Pancreas (tissue), 10 donors: ENCODE measurements at regions not wholly inside any gene's neighbourhood (a gene's known extent, or its start where the extent isn't known, plus 50 kb on each side); places are given as distances from the start of the nearest gene placed in this dataset.
A peak's percentile ranks its signal among the peaks of the same experiment; 100 is the strongest.
"Not testable (repeated sequence)": the region's sequence is repeated elsewhere in the genome, so short reads cannot be mapped to it uniquely, and the experiment has no call there.

ENCODE experiments used
- ATAC-seq, 4 donors: fragments of 200-7000 bp; cut with Tn5 transposase; one replicate each; pipeline versions ENCODE4 v1.8.0 to v1.9.1; 2020; ENCODE audit warnings: mild to moderate bottlenecking in 4 of 4, moderate library complexity in 4 of 4
- DNase-seq, 6 donors: peaks; one replicate each; pipeline ENCODE4 v3.0.0-alpha.2; 2020
- FAIRE-seq: peaks from 2 replicates; lab custom pipeline; 2012; peaks lifted over from hg19 to GRCh38; lab: Jason Lieb, UNC
- H3K27ac ChIP-seq, 4 donors: fragments of 200-600 bp; sonication (generic); 1 replicate in 3 of 4; 2 replicates in 1 of 4; pipeline versions ENCODE4 v1.5.0 to v1.8.0; 2020
- H3K27me3 ChIP-seq, 4 donors: fragments of 200-600 bp; one replicate each; pipeline ENCODE4 v1.8.0; 2021
- H3K36me3 ChIP-seq, 3 donors: fragments of 200-600 bp; sonication (generic) in 1 of 3; one replicate each; pipeline versions ENCODE4 v1.5.0 to v1.8.0; 2020 to 2021
- H3K4me1 ChIP-seq, 3 donors: fragments of 200-600 bp; one replicate each; pipeline ENCODE4 v1.8.0; 2021
- H3K4me3 ChIP-seq, 4 donors: fragments of 200-600 bp; sonication (generic) in 2 of 4; one replicate each; pipeline versions ENCODE4 v1.5.0 to v1.8.0; 2020 to 2021
- H3K9me3 ChIP-seq, 4 donors: fragments of 200-600 bp; one replicate each; pipeline ENCODE4 v1.8.0; 2021
- WGBS, 2 donors: extraction: QIAGEN DNeasy Blood & Tissue Kit; methylation state at CpG; one replicate each; pipeline ENCODE4 v1.1.7; 2013; 5-methylcytosine and 5-hydroxymethylcytosine counted together
- intact Hi-C, 3 donors: fragments of 100-400 bp; cut with DNase I; formaldehyde crosslinking; loops; one replicate each; pipeline versions ENCODE4 v1.11.1 to v1.14.2; 2022
- TF ChIP-seq, protein P1 (sequence below), 4 donors: fragments of 200-600 bp; sonication (generic) in 3 of 4; IDR thresholded peaks; one replicate each; pipeline versions ENCODE4 v1.5.0 to v1.8.0; 2021; ENCODE audit warnings: antibody characterized with exemption in 4 of 4
- donor health status: healthy with polysubstance abuse.
- donor health status: DM: no; HTN: no; CAD: no; lungs with moderate emphysema.
- donor health status: DM: no; HTN: no; CAD: no.
- donor health status: control.
- donor health status: control.
- donor health status: Bipolar disorder and iron deficiency.
- donor health status: DM: yes; HTN: yes; CAD: no.
- donor health status: DM: no; HTN: no; CAD: no.
- donor health status: DM: no; HTN: no; CAD: no.
- donor health status: DM: yes; HTN: yes; CAD: no.

DNA sequence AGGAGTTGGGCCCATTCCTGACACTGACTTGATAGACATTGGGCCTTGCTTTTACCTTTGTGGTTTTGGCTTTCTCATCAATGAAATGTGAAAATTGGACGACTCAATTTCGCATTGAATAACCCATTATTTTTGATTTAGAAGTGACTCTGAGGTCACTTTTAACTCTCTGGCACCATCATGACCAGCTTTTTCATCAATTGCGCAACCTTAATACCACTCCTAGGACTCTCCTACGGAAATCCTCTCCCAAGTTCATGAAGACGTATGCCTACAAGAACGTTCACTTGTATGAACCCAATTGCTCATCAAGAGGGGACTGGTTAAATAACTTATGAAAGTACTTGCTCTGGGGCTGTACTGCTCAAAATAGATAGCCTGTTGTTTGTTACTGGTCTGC, 86.7 kb upstream of the CHD6 start:
- H3K27me3 ChIP-seq: no peaks in the 10 kb centered on the region
- WGBS, 2 donors: 75 to 81% methylated on average over 6 of the region's 6 CpGs
- H3K9me3 ChIP-seq: no peaks in the 10 kb centered on the region
- no peak overlapping the region for H3K27ac ChIP-seq
- DNase-seq (no peak), ATAC-seq (no peak), FAIRE-seq (no peak)
- no peak overlapping the region for H3K4me3 ChIP-seq
- intact Hi-C loops: no loop called here
- H3K4me1 ChIP-seq: no peaks in the 10 kb centered on the region
- H3K36me3 ChIP-seq: no peaks in the 10 kb centered on the region
- TF ChIP-seq, protein P1, sequence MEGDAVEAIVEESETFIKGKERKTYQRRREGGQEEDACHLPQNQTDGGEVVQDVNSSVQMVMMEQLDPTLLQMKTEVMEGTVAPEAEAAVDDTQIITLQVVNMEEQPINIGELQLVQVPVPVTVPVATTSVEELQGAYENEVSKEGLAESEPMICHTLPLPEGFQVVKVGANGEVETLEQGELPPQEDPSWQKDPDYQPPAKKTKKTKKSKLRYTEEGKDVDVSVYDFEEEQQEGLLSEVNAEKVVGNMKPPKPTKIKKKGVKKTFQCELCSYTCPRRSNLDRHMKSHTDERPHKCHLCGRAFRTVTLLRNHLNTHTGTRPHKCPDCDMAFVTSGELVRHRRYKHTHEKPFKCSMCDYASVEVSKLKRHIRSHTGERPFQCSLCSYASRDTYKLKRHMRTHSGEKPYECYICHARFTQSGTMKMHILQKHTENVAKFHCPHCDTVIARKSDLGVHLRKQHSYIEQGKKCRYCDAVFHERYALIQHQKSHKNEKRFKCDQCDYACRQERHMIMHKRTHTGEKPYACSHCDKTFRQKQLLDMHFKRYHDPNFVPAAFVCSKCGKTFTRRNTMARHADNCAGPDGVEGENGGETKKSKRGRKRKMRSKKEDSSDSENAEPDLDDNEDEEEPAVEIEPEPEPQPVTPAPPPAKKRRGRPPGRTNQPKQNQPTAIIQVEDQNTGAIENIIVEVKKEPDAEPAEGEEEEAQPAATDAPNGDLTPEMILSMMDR (IDR thresholded peaks at IDR 0.05): no peak

DNA sequence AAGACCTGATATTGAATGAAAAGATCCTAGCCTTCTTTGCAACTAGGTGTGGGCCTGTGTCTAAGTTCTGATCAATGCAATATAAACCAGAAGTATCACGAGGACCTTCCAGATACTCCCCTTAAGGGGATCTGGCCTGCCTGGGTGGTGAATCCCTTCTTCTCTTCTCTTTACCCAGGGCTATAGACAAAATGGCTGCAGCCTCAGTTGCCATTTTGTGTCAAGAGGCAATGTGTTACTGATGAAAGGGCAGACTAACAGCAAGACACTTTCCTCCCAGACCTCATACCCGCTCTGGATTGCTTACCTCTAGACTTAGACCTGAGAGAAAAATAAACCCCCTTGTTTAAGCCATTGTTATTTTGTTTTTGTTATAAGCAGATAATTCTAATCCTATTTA, 84.5 kb upstream of the CHD6 start:
- no peaks in the 10 kb centered on the region for H3K4me1 ChIP-seq
- no peak for ATAC-seq
- TF ChIP-seq, protein P1 (IDR thresholded peaks at IDR 0.05): no peak
- intact Hi-C loops: no loop called here
- no peak for DNase-seq
- 82 to 91% methylated on average over 2 of the region's 2 CpGs for WGBS, 2 donors
- H3K27ac ChIP-seq: no peak overlapping the region
- FAIRE-seq: no peak
- H3K27me3 ChIP-seq: no peaks in the 10 kb centered on the region
- no peaks in the 10 kb centered on the region for H3K36me3 ChIP-seq
- no peak overlapping the region for H3K4me3 ChIP-seq
- H3K9me3 ChIP-seq: no peaks in the 10 kb centered on the region

DNA sequence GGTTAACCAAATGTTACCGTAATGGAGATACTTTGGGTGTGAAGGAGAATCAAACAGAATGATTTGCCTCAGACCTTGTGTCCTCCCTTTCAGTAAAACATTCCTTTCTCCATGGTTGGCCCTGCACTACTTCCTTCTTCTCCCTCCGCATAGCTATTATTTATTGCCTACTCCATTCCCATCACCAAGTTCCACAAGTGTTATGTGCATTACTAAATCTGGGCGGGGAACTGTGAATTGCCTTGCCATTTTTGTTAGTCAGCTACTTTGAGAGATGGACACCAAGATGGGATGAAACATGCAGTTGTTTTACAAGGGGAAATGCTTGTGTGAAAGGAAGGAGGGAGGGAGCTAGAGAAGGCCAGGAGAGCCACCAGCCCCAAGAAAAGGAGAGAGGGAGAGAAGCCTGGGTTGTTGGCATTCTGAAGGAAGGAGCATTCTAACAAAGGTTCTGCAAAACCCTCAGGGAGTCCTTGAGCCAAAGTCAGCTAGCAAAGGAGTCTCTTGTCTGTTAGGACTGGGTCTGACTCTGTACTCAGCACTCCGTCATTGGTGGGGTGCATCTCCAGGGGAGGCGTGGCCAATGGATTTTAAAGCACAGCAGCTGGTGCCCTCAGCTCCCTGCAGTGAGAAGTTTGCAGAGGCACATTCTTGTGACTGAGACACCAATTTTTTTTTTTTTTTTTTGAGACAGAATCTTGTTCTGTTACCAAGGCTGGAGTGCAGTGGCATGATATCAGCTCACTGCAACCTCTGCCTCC, 83.6 kb upstream of the CHD6 start:
- H3K9me3 ChIP-seq: no peaks in the 10 kb centered on the region
- H3K27me3 ChIP-seq: no peaks in the 10 kb centered on the region
- FAIRE-seq (no peak), DNase-seq (no peak), ATAC-seq (no peak)
- no peaks in the 10 kb centered on the region for H3K4me1 ChIP-seq
- TF ChIP-seq, protein P1 (IDR thresholded peaks at IDR 0.05): no peak
- no peak overlapping the region for H3K27ac ChIP-seq
- WGBS, 2 donors: 93 to 95% methylated on average over 5 of the region's 5 CpGs
- no peaks in the 10 kb centered on the region for H3K36me3 ChIP-seq
- H3K4me3 ChIP-seq: no peak overlapping the region
- intact Hi-C loops: no loop called here

DNA sequence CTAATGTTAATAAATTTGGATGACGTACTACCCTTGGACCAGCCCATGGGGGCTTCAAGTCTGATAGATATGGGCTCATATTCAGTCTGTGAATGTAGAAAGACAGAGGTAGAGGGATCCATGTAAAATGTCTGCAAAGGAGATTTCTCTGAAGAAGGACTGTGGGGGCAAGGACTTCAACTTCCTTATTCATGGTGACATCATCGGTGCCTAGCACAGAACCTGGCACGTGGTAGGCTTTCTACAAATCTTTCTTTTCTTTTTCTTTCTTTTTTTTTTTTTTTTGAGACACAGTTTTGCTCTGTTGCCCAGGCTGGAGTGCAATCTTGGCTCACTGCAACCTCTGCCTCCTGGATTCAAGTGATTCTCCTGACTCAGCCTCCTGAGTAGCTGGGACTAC, 81.5 kb upstream of the CHD6 start:
- FAIRE-seq, H3K36me3 ChIP-seq, ATAC-seq, H3K4me1 ChIP-seq, H3K9me3 ChIP-seq, H3K27ac ChIP-seq, intact Hi-C loops, H3K4me3 ChIP-seq, H3K27me3 ChIP-seq, DNase-seq: not testable (repeated sequence)
- 85 to 89% methylated on average over 3 of the region's 3 CpGs for WGBS, 2 donors

DNA sequence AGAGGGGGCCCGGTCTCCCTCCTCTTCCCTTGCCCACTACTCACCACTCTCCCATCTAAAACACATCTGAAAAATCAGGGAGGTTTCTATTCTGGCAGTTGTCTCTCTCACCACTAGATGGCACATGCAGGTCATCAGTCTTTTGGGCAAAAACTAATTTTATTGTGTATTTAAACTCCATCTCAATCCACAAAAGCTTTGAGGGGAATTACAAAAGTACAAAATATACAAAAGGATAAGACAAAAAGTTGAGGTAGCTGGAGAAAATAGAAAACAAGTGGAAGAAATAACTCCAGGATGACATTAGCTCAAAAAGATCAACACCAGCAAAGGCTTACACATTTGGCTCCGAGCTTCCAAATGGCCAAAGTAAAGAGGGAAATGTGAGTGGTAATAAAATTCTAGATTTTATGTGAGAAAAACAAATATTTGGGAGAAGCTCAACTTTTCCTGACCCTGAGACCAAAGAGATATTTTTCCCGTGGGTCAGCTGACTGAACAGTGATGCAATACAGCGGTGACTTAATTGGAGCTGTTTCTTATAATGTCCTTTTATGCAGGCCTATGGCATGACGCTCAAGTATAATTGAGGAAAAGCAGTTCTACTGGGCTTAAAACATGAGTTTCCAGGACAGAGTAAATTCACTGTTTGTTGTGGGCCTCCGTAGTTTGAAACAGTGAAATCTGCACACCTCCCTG, 79.8 kb upstream of the CHD6 start:
- Histone ChIP-seq H3K27ac (no peak overlapping the region), H3K36me3 (no peaks in the 10 kb centered on the region), H3K4me1 (no peaks in the 10 kb centered on the region), H3K27me3 (no peaks in the 10 kb centered on the region), H3K4me3 (no peak overlapping the region), H3K9me3 (no peaks in the 10 kb centered on the region)
- no peak for DNase-seq
- intact Hi-C loops: no loop called here
- no peak for FAIRE-seq
- WGBS, 2 donors: 63 to 69% methylated on average over 6 of the region's 6 CpGs
- TF ChIP-seq, protein P1 (IDR thresholded peaks at IDR 0.05): peak; percentile 50 to 71 (median 68)
- ATAC-seq: no peak
